HEK293 (cell line): ENCODE measurements at regions not wholly inside any gene's neighbourhood (a gene's known extent, or its start where the extent isn't known, plus 50 kb on each side); places are given as distances from the start of the nearest gene placed in this dataset.

Experiments
- CTCF ChIA-PET: fragments of 350-600 bp; formaldehyde crosslinking; extraction: SDS; loops from one replicate; lab custom pipeline; 2021; ENCODE audit warnings: antibody characterized with exemption; lab: Yijun Ruan, JAX
- POLR2A ChIA-PET: fragments of 300-600 bp; formaldehyde crosslinking; extraction: SDS; loops from one replicate; lab custom pipeline; 2020; ENCODE audit warnings: antibody characterized with exemption, inconsistent platforms; lab: Yijun Ruan, JAX
- H3K27ac ChIP-seq: fragments of 200-500 bp; sonication (Bioruptor generic); 2 replicates; pipeline ENCODE4 v1.5.1; 2014; ENCODE audit warnings: low read depth, low read length, control low read depth, inconsistent platforms; ENCODE audit errors: extremely low read depth
- H3K36me3 ChIP-seq, 2 experiments: fragments of 200-500 bp in 1 of 2; sonication (Bioruptor generic) in 1 of 2; 1 replicate in 1 of 2; 2 replicates in 1 of 2; pipeline ENCODE4 v1.5.1; 2014 to 2017; ENCODE audit warnings: inconsistent platforms in 2 of 2, low read length in 2 of 2; ENCODE audit not compliant: control insufficient read depth in 2 of 2, insufficient read depth in 1 of 2
- H3K4me1 ChIP-seq: fragments of 200-500 bp; sonication (Bioruptor generic); 2 replicates; pipeline ENCODE4 v1.5.1; 2014; ENCODE audit warnings: mild to moderate bottlenecking, low read length, inconsistent platforms; ENCODE audit not compliant: control insufficient read depth, insufficient read depth
- H3K4me3 ChIP-seq: 2 replicates; pipeline ENCODE4 v1.5.1; 2011; ENCODE audit warnings: low read depth, mild to moderate bottlenecking, control low read depth, low read length, moderate library complexity
- H3K9me3 ChIP-seq: fragments of 200-500 bp; sonication (Bioruptor generic); 2 replicates; pipeline ENCODE4 v1.5.1; 2014; ENCODE audit warnings: low read depth, low read length, inconsistent platforms; ENCODE audit not compliant: control insufficient read depth, insufficient read depth
- BCL6B ChIP-seq: fragments of 450-650 bp; formaldehyde crosslinking; IDR thresholded peaks from 2 replicates; pipeline ENCODE4 v1.5.1; 2017; ENCODE audit warnings: missing biosample characterization, missing genetic modification characterization
- FEZF1 ChIP-seq: fragments of 450-650 bp; formaldehyde crosslinking; IDR thresholded peaks from 2 replicates; pipeline ENCODE4 v1.5.1; 2016; ENCODE audit warnings: missing biosample characterization, missing genetic modification characterization
- KLF16 ChIP-seq: fragments of 450-650 bp; formaldehyde crosslinking; IDR thresholded peaks from 2 replicates; pipeline ENCODE4 v1.5.1; 2017; ENCODE audit warnings: missing biosample characterization, missing genetic modification characterization
- PRDM1 ChIP-seq: fragments of 450-650 bp; formaldehyde crosslinking; IDR thresholded peaks from 2 replicates; pipeline ENCODE4; 2016; ENCODE audit warnings: missing biosample characterization, missing genetic modification characterization
- SCRT1 ChIP-seq: fragments of 450-650 bp; formaldehyde crosslinking; IDR thresholded peaks from 2 replicates; pipeline ENCODE4 v1.5.1; 2016; ENCODE audit warnings: missing biosample characterization, missing genetic modification characterization, borderline replicate concordance
- ZBTB48 ChIP-seq: fragments of 450-650 bp; formaldehyde crosslinking; IDR thresholded peaks from 2 replicates; pipeline ENCODE4 v1.5.1; 2016; ENCODE audit warnings: missing biosample characterization, missing genetic modification characterization
- ZBTB6 ChIP-seq: fragments of 450-650 bp; formaldehyde crosslinking; IDR thresholded peaks from 2 replicates; pipeline ENCODE4 v1.5.1; 2017; ENCODE audit warnings: missing biosample characterization, missing genetic modification characterization
- ZNF133 ChIP-seq: fragments of 450-650 bp; formaldehyde crosslinking; IDR thresholded peaks from 2 replicates; pipeline ENCODE4 v1.5.1; 2016; ENCODE audit warnings: missing biosample characterization, missing genetic modification characterization
- ZNF16 ChIP-seq: fragments of 450-650 bp; formaldehyde crosslinking; IDR thresholded peaks from 2 replicates; pipeline ENCODE4 v1.5.1; 2016; ENCODE audit warnings: low read depth, missing biosample characterization, missing genetic modification characterization
- ZNF184 ChIP-seq: fragments of 450-650 bp; IDR thresholded peaks from 2 replicates; pipeline ENCODE4 v1.5.1; 2018; ENCODE audit warnings: missing biosample characterization, mild to moderate bottlenecking, missing genetic modification characterization
- ZNF211 ChIP-seq: fragments of 450-650 bp; formaldehyde crosslinking; IDR thresholded peaks from 2 replicates; pipeline ENCODE4 v1.5.1; 2016; ENCODE audit warnings: low read depth, missing biosample characterization, missing genetic modification characterization
- ZNF23 ChIP-seq: fragments of 450-650 bp; formaldehyde crosslinking; IDR thresholded peaks from 2 replicates; pipeline ENCODE4 v1.5.1; 2016; ENCODE audit warnings: missing biosample characterization, missing genetic modification characterization, borderline replicate concordance
- ZNF354C ChIP-seq: fragments of 450-650 bp; formaldehyde crosslinking; IDR thresholded peaks from 2 replicates; pipeline ENCODE4 v1.5.1; 2016; ENCODE audit warnings: missing biosample characterization, missing genetic modification characterization, low read depth, borderline replicate concordance
- ZNF37A ChIP-seq: fragments of 450-650 bp; IDR thresholded peaks from 2 replicates; pipeline ENCODE4 v1.5.1; 2018; ENCODE audit warnings: missing biosample characterization, missing genetic modification characterization
- ZNF416 ChIP-seq: fragments of 450-650 bp; formaldehyde crosslinking; IDR thresholded peaks from 2 replicates; pipeline ENCODE4 v1.5.1; 2016; ENCODE audit warnings: missing biosample characterization, missing genetic modification characterization
- ZNF426 ChIP-seq: fragments of 450-650 bp; formaldehyde crosslinking; IDR thresholded peaks from 2 replicates; pipeline ENCODE4 v1.5.1; 2017; ENCODE audit warnings: missing biosample characterization, missing genetic modification characterization, mild to moderate bottlenecking, inconsistent platforms, moderate library complexity
- ZNF449 ChIP-seq: fragments of 450-650 bp; formaldehyde crosslinking; IDR thresholded peaks from 2 replicates; pipeline ENCODE4 v1.5.1; 2017; ENCODE audit warnings: missing biosample characterization, mild to moderate bottlenecking, missing genetic modification characterization, moderate library complexity
- ZNF549 ChIP-seq: fragments of 450-650 bp; IDR thresholded peaks from 2 replicates; pipeline ENCODE4 v1.5.1; 2018; ENCODE audit warnings: missing biosample characterization, missing genetic modification characterization, mild to moderate bottlenecking, inconsistent platforms, moderate library complexity
- ZNF600 ChIP-seq: fragments of 450-650 bp; formaldehyde crosslinking; IDR thresholded peaks from 2 replicates; pipeline ENCODE4 v1.5.1; 2016; ENCODE audit warnings: missing biosample characterization, missing genetic modification characterization
- ZNF747 ChIP-seq: fragments of 450-650 bp; formaldehyde crosslinking; IDR thresholded peaks from 2 replicates; pipeline ENCODE4 v1.5.1; 2016; ENCODE audit warnings: missing biosample characterization, missing genetic modification characterization
- ZSCAN16 ChIP-seq: fragments of 450-650 bp; formaldehyde crosslinking; IDR thresholded peaks from 2 replicates; pipeline ENCODE4 v1.5.1; 2016; ENCODE audit warnings: missing biosample characterization, missing genetic modification characterization
- ZSCAN18 ChIP-seq: fragments of 450-650 bp; formaldehyde crosslinking; IDR thresholded peaks from 2 replicates; pipeline ENCODE4 v1.5.1; 2016; ENCODE audit warnings: missing biosample characterization, missing genetic modification characterization

- Histone ChIP-seq H3K36me3 (no peaks in the 10 kb centered on the region), H3K4me1 (peaks cover 4% of the 10 kb centered on the region; the same call in 1 of the 2 replicates), H3K9me3 (no peaks in the 10 kb centered on the region), H3K27ac (no peak overlapping the region), H3K4me3 (no peak overlapping the region)
- ChIA-PET CTCF (no interaction called here), POLR2A (no interaction called here)
- TF ChIP-seq ZNF16 (tag by site-specific recombination) (no peak), ZBTB48 (tag by site-specific recombination) (no peak), ZNF747 (tag by site-specific recombination) (no peak), SCRT1 (tag by site-specific recombination) (no peak)
- TF ChIP-seq, all 188 proteins: peak for 0
Measured at GRCh38 chr21:16358784-16359183, 629.0 kb downstream of the USP25 start.

GRCh38 chr21:16363100-16363499, 633.3 kb downstream of the USP25 start:
- H3K27ac ChIP-seq, result no peak overlapping the region
- H3K4me3 ChIP-seq, result no peak overlapping the region
- no peak for TF ChIP-seq BCL6B (tag by site-specific recombination)
- no peak for TF ChIP-seq KLF16 (tag by site-specific recombination)
- TF ChIP-seq ZNF354C (tag by site-specific recombination), result no peak
- TF ChIP-seq ZNF600 (tag by site-specific recombination), result no peak
- no peak for TF ChIP-seq ZNF37A
- no peak for TF ChIP-seq ZSCAN18
- no peak for TF ChIP-seq ZNF416 (tag by site-specific recombination)
- no peak for TF ChIP-seq PRDM1 (tag by site-specific recombination)
- no peak for TF ChIP-seq ZNF426 (tag by site-specific recombination)
- no peak for TF ChIP-seq ZNF549 (tag by site-specific recombination)
- H3K9me3 ChIP-seq, result no peaks in the 10 kb centered on the region
- ChIA-PET POLR2A (no interaction called here), CTCF (interaction anchor here (0.6 to 0.8 kb wide), 2 partner anchors 20 to 207 kb away, joined by 4 read pairs; no protein-coding TSS in a partner anchor)
- peaks cover 4% of the 10 kb centered on the region; the same call in 1 of the 2 replicates for H3K4me1 ChIP-seq
- H3K36me3 ChIP-seq, result no peaks in the 10 kb centered on the region

GRCh38 chr21:16363518-16363917, 633.7 kb downstream of the USP25 start:
- Histone ChIP-seq H3K27ac (no peak overlapping the region), H3K9me3 (no peaks in the 10 kb centered on the region), H3K4me3 (no peak overlapping the region), H3K4me1 (peaks cover 4% of the 10 kb centered on the region; the same call in 1 of the 2 replicates), H3K36me3 (no peaks in the 10 kb centered on the region)
- TF ChIP-seq ZNF416 (tag by site-specific recombination) (no peak), ZBTB6 (tag by site-specific recombination) (no peak), ZNF133 (tag by site-specific recombination) (no peak), ZNF211 (no peak), ZSCAN16 (no peak), ZNF23 (tag by site-specific recombination) (no peak), FEZF1 (tag by site-specific recombination) (no peak), ZNF449 (tag by site-specific recombination) (no peak), ZNF184 (tag by site-specific recombination) (no peak)
- ChIA-PET POLR2A (no interaction called here), CTCF (interaction anchor here (0.6 to 0.8 kb wide), 2 partner anchors 20 to 207 kb away, joined by 4 read pairs; no protein-coding TSS in a partner anchor)
